HG03457 (cell line): ENCODE measurements at regions not wholly inside any gene's neighbourhood (a gene's known extent, or its start where the extent isn't known, plus 50 kb on each side); places are given as distances from the start of the nearest gene placed in this dataset.

Experiments used
- ATAC-seq: cut with Tn5 transposase; IDR thresholded peaks from one replicate; pipeline ENCODE4 v1.9.1; 2021; ENCODE audit warnings: moderate number of reproducible peaks; ENCODE audit not compliant: unreplicated experiment

DNA sequence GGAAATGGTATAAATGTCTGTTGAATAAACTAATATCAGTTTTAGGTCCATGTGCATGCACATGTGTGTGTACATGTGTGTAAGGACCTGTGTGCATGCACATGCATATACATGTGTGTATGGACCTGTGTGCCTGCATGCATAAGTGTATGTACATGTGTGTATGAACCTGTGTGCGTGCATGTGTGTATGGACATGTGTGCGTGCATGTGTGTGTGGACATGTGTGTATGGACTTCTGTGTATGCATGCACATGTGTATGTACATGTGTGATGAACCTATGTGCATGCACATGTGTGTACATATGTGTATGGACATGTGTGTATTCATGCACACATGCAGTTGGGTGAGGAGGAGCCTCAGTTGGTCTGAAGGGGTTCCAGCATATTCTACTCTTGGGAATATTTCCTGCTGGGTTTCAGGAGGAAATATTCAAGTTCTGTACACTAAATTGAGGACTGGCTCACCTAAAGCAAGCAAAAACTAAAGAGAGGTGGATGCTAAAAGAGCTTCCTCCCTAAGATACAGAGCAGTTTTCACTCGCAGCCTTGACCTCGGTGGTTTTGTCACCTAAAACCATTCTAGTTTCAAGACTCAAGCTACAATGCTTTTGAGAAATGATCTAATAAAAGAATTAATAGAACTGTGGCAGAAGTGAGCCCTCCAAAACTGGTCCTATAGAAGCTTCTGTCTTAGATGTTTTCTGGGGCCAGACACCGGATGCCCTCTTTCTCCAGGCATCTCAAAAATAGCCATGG lies 742.8 kb downstream of the MAFB start:
- no peak for ATAC-seq

DNA sequence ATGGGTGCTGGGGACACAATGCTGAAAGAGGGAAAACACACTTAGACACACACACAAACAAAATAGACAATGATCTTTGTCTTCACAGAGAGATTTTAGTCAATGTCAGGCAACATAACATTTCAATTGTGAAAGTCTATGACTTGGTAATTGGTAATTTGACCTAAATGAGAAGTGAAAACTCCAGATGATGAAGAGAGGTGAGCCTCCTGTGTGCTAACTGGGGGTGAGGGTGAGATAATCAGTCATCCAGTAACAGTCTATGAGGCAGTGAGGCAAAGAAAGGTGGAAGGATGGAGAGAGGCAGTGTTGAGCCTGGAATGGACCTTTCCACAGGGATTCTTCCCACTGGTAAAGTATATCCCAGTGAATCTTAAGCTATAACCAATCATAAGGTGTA lies 744.2 kb downstream of the MAFB start:
- ATAC-seq = no peak

DNA sequence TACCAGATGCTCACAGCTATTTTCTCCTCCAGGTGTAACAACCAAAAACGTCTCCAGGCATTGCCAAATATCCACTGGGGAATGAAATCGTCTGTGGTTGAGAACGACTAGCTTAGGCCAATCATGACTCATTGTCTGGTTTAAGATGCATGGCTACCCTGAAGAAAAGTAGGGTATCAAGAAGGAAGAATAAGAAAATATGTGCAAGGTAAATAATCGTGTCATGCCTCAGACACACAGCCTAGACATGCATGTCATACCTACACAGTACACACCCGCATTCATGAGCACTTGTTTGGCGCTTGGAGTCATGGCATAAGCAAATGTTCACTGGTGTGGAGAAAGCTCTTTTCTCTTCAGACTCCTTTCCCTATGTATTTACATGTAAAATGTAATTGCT lies 745.7 kb downstream of the MAFB start:
- no peak for ATAC-seq

DNA sequence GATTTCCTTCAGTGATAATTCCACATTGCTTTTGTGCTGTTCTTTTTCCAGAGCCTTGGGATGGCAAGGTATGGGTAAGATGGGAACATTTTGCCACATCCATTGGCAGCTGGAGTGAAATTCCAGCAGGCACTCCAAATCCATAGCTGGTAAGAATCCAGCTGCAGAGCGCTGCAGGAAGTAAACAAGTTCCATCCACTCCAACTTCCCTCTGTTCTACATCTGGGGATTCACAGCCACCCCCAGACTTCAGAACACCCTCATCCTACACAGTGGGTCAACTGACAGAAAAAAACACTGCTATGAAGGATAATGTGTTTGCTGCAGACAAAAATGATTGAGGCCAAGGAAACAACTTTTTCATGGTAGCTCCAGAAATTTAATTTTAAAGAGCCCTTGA lies 747.8 kb downstream of the MAFB start:
- no peak for ATAC-seq

DNA sequence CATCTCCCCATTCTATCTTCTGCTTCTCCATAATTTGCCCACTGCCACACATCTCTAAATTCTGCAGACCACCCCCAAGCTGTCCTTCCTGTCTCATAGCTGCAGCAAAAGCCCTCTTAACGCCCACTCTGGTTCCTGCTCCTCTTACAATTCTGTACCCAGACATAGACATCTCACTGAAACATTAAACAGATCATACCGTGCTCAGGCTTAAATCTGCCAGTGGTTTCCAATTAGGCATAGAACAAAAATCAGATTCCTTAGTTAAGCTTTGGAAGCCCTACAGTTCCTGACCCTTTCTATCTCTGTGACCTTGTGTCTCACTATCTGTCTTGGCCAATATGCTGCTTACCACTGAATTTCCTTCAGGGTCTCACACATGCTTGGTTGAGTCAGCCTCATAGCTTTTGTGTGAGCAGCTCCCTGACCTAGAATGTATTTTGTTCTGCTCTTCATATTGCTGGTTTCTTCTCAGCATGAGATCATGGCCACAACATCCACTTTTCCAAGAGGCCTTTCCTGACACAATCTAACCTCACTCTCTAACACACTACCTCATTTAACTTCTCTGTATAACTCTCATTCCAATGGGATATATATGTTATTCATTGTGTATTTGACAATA lies 749.7 kb downstream of the MAFB start:
- ATAC-seq = no peak

DNA sequence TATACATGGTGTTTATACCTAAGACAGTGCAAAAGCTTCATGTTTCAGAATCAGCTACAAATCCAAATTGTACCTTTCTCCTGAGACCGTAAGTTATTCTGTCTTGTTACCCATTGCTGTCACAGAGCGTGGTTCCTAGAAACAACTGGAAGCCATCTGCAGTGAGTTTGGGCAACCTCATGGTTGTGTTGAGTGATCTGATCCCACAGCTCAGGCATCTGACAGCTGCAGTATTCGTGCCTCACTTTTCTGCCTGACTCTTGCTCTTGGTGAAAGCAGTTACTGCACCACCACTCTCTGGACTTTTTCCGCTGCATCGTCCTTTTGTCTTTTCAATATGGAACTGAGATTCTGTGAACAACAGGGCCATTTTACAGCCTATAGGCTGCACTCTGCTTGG lies 752.6 kb downstream of the MAFB start:
- no peak for ATAC-seq

DNA sequence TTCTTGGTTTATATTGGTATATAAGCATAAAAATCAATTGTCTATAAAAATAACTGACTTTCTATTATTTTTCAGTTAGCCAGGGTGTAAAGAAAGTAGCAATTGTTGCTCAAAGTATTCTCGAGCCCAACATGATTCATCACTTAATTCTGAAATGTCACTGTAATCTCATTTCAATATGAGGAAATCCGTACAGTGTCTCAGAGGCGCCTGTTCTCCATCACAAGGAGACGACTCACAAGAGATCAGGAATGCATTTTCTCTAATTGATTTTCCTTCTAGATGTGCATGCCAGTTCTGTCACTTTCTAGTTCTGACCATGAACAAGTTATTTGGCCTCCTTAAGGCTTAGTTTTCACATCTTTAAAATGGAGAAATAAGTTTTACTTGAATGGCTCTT lies 753.1 kb downstream of the MAFB start:
- ATAC-seq = no peak

DNA sequence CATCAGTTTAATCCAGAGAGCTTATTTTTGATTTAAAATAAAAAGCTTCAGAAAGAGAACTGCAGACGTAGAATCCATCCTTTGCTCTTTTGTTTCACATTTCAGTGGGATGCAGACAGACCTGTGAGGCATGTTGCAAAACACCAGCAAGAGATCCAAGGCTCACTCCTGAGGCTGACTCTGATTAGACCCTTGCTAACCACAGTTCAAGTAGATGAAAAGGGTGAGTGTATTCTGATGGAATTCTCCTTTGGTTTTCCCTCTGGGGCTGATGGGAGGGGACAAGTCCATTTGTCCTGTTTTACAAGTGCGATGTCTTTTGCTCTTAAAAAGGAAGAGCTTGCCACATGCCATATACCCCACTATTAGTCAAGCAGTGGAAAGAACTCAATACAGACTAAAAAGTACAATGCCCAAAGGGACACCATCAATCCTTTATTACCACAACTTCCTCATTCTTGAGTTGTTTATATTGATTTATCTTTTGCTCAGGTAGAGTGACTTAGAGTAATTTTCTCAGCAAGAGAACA lies 772.7 kb downstream of the MAFB start:
- ATAC-seq = no peak

DNA sequence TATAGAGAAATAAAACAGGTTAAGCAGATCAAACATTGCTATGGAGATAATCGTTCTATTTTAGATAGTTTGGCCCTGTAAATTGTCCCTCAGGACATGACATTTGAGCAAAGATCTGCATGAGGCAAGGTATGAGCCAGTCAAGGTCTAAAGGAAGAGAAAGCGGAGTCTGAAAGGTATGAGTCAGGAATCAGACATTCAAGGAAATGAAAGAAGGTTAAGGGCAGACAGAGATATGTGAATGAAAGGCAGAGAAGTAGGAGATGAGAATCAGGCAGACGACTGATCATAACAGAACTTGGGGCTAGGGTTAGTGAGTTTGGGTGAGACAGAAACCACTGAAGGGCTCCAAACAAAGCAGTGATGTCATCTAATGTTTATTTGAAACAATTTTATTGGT lies 775.8 kb downstream of the MAFB start:
- no peak for ATAC-seq

DNA sequence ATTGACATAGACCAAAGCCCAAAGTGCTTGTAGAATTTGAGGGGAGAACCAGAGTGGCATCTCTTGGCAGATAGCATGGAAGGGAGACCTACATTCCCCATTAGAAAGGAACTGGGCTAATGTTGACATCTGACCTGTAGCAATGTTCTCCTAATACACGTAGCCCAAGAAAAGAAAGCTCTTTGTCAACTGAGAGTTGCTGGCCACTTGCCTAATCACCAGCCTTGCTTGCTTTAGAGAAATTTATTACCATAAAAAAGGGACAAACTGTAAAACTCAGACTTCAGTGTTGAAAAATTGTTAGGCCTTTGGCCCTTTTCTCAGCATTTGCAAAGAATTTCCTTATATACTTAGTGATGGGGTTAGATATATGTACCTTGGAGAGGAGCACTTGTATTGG lies 777.5 kb downstream of the MAFB start:
- no peak for ATAC-seq

DNA sequence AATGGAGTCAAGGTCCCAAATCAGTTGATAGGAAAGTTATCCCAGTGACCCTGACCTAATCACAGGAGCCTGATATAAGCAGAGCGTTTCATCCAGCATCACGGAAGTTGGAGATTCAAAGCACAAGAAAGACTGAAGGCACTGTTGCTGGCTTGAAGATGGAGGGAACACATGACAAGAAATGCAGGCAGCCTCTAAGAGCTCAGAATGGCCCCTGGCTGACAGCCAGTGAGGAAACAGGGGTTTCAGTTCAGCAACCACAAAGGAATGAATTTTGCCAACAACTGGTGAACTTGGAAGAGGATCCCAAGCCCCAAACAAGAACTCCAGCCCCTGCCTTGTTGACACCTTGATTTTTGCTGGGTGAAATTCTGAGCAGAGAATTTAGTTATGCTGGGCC lies 778.5 kb downstream of the MAFB start:
- ATAC-seq = no peak

DNA sequence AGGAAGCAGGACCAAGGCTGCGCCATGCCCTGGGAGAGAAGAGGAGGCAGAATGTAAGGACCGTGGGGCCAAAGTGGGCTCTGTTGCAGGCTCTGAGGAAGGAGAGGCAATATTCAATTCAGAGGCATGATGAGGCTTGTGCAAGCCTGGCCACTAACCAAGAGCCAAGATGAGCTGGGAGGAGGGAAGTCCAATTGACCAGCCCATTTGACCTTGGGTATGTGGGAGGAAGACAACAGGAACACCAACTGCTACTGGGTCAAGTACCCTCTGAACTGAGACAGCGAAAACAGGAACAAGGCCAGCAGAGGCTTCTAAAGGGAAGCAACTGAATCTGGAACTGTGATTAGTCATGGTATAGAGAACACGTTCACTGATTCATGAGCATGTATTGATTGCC lies 779.6 kb downstream of the MAFB start:
- ATAC-seq = no peak

DNA sequence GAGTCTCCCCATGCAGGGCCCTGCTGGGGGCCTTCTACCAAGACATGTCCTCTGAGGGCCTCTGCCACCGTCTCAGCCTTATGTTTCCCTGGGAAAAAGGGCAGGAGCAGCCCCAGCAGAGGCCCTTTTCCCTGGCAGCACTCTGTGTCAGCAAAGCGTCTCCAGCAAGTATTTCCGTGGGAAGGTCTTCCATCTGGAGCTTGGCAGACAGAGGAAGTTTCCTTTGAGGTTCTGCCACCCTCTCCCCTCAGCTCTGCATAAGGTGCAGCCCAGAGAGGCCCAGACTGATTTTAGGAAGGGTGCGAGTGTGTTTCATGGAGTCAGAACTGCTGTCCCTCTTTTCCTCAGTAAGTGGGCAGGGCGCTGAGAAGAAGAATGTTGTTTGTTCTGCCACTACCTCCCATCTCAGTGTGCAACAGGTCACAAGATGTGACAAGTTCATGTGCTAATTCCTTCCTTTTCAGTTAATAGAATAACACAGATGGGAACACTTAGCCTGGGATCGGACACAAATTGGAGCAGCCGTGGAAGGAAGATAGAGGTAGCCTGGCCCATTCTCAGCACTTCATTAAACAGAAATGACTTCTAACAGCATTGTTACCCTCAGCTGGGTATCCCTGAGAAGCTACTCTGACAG lies 784.4 kb downstream of the MAFB start:
- no peak for ATAC-seq

DNA sequence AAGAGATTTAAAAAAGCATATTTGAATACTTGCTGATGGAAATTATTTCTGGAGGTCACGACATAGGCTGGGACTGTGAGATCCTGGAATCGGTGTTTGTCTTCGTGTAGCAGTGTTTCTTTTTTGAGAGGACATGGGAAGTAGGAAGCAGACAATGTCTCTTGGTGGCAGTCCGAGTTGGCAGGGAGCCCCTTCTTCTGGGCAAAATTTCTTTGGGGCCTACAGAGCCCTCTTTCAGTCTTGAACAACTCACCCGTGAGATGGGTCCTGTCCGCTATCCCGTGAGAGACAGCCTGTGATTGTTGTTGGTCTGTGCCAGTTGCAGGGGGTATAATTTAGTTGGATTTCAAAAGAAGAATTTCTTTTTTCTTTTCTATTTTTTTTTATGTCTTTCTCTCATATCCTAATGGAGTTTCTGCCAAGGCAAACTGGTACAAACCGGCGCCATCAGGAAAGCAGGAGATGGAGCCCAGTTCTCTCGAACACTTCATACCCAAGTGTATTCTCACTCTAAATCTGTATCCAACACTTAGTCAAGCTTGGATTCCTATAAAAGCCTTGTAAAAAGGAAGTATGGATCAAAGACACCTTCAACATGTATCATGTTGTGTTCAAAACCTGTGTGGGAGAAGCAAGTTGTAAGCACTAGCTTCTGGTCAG lies 785.1 kb downstream of the MAFB start:
- ATAC-seq = no peak

DNA sequence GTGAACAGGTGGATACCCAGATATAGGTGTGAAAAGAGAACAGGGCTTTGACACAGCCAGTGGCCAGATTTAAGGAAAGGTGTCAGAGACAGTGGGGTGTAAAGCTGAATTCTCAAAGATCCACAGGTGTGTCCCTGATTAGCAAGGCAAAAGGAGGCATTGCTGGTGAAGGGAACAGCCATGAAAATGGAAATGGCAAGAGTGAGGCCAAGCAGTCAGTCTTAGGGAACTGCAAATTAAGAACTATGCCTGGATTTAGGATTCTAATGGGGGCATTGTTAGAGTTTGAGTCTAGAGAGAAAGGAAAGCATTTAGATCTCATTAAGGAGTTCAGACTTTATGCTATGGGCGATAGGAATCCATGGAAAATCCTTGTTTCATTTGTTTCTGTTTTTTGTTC lies 789.2 kb downstream of the MAFB start:
- ATAC-seq = no peak

DNA sequence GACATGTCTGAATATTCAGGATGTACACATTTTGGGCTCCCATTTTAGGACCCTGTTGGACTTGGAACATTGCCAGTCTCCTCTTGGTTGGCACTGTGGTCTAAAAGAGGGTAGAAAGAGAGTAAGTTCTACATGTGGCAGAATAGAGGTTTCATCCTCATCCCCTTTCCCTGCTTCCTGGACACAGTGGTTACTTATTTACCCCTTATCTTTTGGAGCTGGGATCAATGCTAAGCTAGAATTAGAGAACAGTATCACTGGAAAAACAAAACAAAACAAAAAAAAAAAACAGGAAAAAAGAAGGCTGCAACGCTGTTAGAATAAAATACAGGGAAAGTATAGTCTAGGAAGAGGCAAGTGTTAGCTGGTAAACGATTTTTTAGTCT lies 790.6 kb downstream of the MAFB start:
- ATAC-seq = no peak

DNA sequence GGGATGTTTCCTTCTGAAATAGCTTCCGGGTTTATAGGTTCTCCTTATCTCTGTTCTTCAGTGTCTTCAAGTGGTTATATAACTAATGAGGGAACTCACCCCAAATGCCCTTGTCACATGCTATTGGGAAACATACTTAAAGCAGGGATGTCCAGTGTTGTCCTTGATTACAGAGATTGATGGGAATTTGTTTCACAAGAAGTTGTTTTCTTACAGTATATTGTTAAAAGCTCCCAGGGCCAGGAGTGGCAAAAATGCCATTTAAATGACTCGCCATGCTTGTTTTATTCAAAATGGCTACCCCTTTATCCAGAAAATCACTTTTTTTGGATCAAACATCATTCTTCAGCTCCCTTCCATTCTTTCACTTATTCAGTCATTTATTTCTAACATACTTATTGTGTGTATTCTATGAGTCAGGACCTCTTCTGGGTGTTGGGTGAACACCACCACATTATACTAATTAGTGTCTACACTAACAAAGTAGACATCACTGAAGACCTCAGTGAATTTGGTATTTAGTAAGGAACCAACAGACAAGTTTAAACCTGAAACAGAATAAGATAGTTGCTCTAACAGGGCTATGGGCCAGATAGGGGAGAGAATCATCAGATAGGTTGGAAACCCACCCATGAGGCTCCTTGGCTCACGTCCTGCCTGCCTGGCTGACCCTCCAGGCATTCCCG lies 791.1 kb downstream of the MAFB start:
- ATAC-seq = no peak

DNA sequence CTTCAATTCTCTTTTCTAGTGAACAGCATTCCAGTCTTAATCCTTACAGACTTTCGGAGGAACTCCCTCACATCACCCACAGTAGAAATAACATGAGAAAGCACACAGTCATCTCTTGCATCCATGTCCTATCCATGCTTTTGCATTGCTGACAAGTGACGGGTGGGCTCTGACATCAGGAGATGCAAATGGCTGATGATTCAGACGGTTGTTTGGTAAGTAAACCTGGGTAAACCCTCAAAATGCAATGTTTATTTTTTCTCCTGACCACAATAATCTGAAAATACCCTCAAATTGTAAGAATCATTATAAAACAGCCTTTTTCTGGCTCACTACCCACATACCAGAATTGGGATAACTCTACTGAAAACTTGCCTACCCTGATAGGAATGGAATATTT lies 792.0 kb downstream of the MAFB start:
- no peak for ATAC-seq

DNA sequence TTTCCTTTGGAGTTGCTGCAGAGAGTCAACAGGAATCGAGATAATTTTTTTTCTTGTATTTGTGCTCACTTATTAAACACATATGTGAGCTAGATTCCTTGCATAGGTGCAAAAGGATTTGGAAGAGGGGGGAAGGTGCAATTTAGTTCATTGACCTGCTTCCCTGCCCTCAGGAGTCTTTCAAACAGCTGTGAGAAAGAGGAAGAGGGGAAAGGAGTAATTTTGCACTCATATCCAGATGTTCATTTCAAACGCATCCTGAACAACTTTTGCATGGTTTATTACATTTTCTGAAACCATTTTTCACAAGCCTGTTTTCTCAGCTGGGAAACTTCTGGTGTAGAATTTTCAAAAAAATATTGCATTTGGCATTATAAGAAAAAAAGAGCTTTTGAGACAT lies 795.0 kb downstream of the MAFB start:
- ATAC-seq = no peak

DNA sequence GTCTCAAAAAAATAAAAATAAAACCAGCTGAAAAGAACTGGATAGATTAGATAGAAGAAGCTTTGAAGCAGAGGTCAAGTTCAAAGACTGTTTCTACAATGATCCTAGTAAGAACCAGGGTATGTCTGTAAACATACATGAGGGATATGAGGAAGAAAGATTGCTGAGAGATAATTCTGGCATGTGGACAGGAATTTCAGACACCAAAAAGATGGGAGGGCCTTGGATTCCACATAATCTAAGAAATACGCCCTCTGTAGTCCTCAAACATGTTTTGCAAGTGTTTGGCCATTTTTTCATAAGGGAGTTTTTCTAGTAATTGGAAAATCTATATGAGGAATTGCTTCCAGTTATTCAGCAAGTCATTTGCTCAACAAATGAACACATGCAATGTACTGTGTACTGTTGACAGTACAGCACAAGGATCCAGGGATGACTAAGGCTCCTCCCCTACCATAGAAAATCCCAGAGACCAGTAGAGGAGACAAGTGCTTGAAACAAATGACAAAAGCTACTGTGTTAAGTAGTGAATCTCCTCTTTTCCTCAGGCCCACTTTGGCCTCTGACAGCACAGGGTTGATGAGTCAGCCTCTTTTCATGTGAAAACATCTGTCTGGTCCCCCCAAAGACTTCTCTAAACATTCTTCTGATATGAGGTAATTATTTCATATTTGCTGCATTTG lies 795.9 kb downstream of the MAFB start:
- no peak for ATAC-seq

DNA sequence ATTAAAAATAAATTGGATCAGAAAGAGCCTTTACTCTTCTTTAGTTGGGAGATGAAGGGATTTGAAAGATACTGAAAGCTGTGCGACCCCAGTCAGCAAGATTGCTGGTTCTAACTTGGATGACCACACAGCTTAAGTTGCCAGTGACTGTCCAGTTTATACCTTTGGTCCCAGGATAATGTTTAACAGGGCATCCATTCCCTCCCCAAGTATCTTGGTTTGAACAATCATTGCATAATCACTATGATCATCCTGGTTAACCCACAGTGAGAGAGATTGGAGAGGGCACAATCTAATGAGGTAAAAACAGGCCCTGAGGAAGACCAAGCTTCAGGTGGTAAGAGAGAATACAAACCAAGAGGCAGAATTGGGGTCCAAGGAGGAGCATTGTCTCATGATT lies 798.3 kb downstream of the MAFB start:
- no peak for ATAC-seq
